A673 (cell line): ENCODE measurements at regions not wholly inside any gene's neighbourhood (a gene's known extent, or its start where the extent isn't known, plus 50 kb on each side); places are given as distances from the start of the nearest gene placed in this dataset.

Experiments
- BruUV-seq: library from RNA; stranded (reverse); fragments of 400-500 nt; replicated peaks from 2 replicates; lab custom pipeline; 2021; lab: Mats Ljungman, UMichigan
- CTCF ChIA-PET: fragments of 300-600 bp; sonication (Branson Sonifier 250); formaldehyde crosslinking; loops from one replicate; lab custom pipeline; 2022; ENCODE audit warnings: antibody characterized with exemption; lab: Charles Lee
- POLR2A ChIA-PET: fragments of 300-600 bp; sonication (Branson Sonifier 250); formaldehyde crosslinking; loops from one replicate; lab custom pipeline; 2022; ENCODE audit warnings: antibody characterized with exemption; ENCODE audit not compliant: low non-redundant PET; lab: Charles Lee
- DNase-seq: peaks from one replicate; pipeline ENCODE4 v3.0.0-alpha.2; 2015; ENCODE audit warnings: low spot score
- H3K27ac ChIP-seq: fragments of 200-600 bp; sonication (generic); 2 replicates; pipeline ENCODE4 v1.5.1; 2016; ENCODE audit warnings: mixed run types, low read depth, mild to moderate bottlenecking, mixed read lengths, antibody characterized with exemption, low read length; ENCODE audit not compliant: poor library complexity, severe bottlenecking
- H3K27me3 ChIP-seq: fragments of 200-600 bp; sonication (generic); replicated peaks from 2 replicates; pipeline ENCODE4 v1.6.1; 2017; ENCODE audit warnings: mixed run types, low read depth, mild to moderate bottlenecking, mixed read lengths, antibody characterized with exemption, low read length; ENCODE audit not compliant: insufficient read depth, poor library complexity
- H3K36me3 ChIP-seq: fragments of 200-600 bp; sonication (generic); 2 replicates; pipeline ENCODE4 v1.6.1; 2016; ENCODE audit warnings: mixed run types, mild to moderate bottlenecking, mixed read lengths, antibody characterized with exemption, low read length; ENCODE audit not compliant: insufficient read depth, poor library complexity, severe bottlenecking
- H3K4me1 ChIP-seq: fragments of 200-600 bp; sonication (generic); 2 replicates; pipeline ENCODE4 v1.6.1; 2017; ENCODE audit warnings: mixed run types, mild to moderate bottlenecking, mixed read lengths, antibody characterized with exemption, low read length; ENCODE audit not compliant: insufficient read depth, poor library complexity, severe bottlenecking
- H3K4me3 ChIP-seq: fragments of 200-600 bp; sonication (generic); 2 replicates; pipeline ENCODE4 v1.5.1; 2016; ENCODE audit warnings: low read depth, mixed run types, mild to moderate bottlenecking, mixed read lengths, low read length; ENCODE audit not compliant: poor library complexity, severe bottlenecking
- H3K9me3 ChIP-seq: fragments of 200-600 bp; sonication (generic); 2 replicates; pipeline ENCODE4 v1.6.1; 2016; ENCODE audit warnings: mixed run types, low read depth, mild to moderate bottlenecking, mixed read lengths, antibody characterized with exemption, low read length; ENCODE audit not compliant: poor library complexity, severe bottlenecking
- CTCF ChIP-seq: fragments of 300-800, 200-600 bp; sonication (generic); conservative IDR thresholded peaks from 2 replicates; pipeline ENCODE4 v1.5.1; 2017; ENCODE audit warnings: low read depth, mild to moderate bottlenecking, antibody characterized with exemption, low read length, moderate library complexity, mixed read lengths
- EZH2 ChIP-seq: fragments of 200-600 bp; sonication (generic); IDR thresholded peaks from 2 replicates; pipeline ENCODE4 v1.6.1; 2017; ENCODE audit warnings: borderline replicate concordance, low read depth, mild to moderate bottlenecking, mixed read lengths, antibody characterized with exemption, low read length; ENCODE audit not compliant: poor library complexity, severe bottlenecking
- intact Hi-C: fragments of 100-400 bp; cut with micrococcal nuclease; formaldehyde crosslinking; loops from one replicate; pipeline ENCODE4 v1.10.0; 2022; ENCODE audit not compliant: unreplicated experiment

- DNase-seq, result peak; percentile 97
- H3K4me3 ChIP-seq, result no peak overlapping the region
- H3K4me1 ChIP-seq, result peaks cover 13% of the 10 kb centered on the region
- TF ChIP-seq CTCF (no peak), EZH2 (no peak)
- CTCF ChIA-PET, result no interaction called here
- peak overlapping the region; percentile 39 for H3K27ac ChIP-seq
- no peaks in the 10 kb centered on the region for H3K36me3 ChIP-seq
- POLR2A ChIA-PET, result no interaction called here
- H3K27me3 ChIP-seq, result no peaks in the 10 kb centered on the region
- intact Hi-C loops, result no loop called here
- no TSS peak for BruUV-seq
- no peaks in the 10 kb centered on the region for H3K9me3 ChIP-seq
Measured at GRCh38 chr18:8890957-8891464, 185.7 kb downstream of the MTCL1 start.

- ChIA-PET CTCF (no interaction called here), POLR2A (no interaction called here)
- H3K9me3 ChIP-seq, result no peaks in the 10 kb centered on the region
- no TSS peak for BruUV-seq
- no peak overlapping the region for H3K4me3 ChIP-seq
- DNase-seq, result no peak
- no peaks in the 10 kb centered on the region for H3K36me3 ChIP-seq
- no peak overlapping the region for H3K27ac ChIP-seq
- no peaks in the 10 kb centered on the region for H3K27me3 ChIP-seq
- TF ChIP-seq EZH2 (no peak), CTCF (no peak)
- peaks cover 13% of the 10 kb centered on the region for H3K4me1 ChIP-seq
- intact Hi-C loops, result no loop called here
Measured at GRCh38 chr18:8893221-8893620, 187.9 kb downstream of the MTCL1 start.

GRCh38 chr18:8893628-8894231 is 188.4 kb downstream of the MTCL1 start:
- BruUV-seq, result no TSS peak
- ChIA-PET POLR2A (no interaction called here), CTCF (no interaction called here)

More at GRCh38 chr18:8893628-8894231, 188.4 kb downstream of the MTCL1 start:
- no peaks in the 10 kb centered on the region for H3K27me3 ChIP-seq
- TF ChIP-seq EZH2 (no peak), CTCF (no peak)
- no peak for DNase-seq
- no peaks in the 10 kb centered on the region for H3K36me3 ChIP-seq
- intact Hi-C loops, result no loop called here
- H3K27ac ChIP-seq, result no peak overlapping the region
- no peaks in the 10 kb centered on the region for H3K9me3 ChIP-seq
- peaks cover 13% of the 10 kb centered on the region for H3K4me1 ChIP-seq
- H3K4me3 ChIP-seq, result no peak overlapping the region
